SK-MEL-5 (cell line): ENCODE measurements at regions not wholly inside any gene's neighbourhood (a gene's known extent, or its start where the extent isn't known, plus 50 kb on each side); places are given as distances from the start of the nearest gene placed in this dataset.

Experiments
- DNase-seq: peaks from one replicate; pipeline ENCODE4 v3.0.0-alpha.2; 2016; ENCODE audit warnings: low read depth, low spot score
- in situ Hi-C: cut with HindIII; loops from 2 replicates; pipeline ENCODE4 v1.10.0; 2016; ENCODE audit warnings: low sequenced_read_pairs, high pct_unique_total_duplicates, low pct_unique_long_range_greater_than_20kb

- DNase-seq: no peak
- in situ Hi-C loops: no loop called here
Measured at GRCh38 chr13:44096901-44097300, 217.2 kb downstream of the LACC1 start.

GRCh38 chr13:44098559-44098958 lies 218.9 kb downstream of the LACC1 start:
- in situ Hi-C loops: no loop called here
- no peak for DNase-seq

- in situ Hi-C loops: no loop called here
- no peak for DNase-seq
Measured at GRCh38 chr13:44101347-44102083, 221.8 kb downstream of the LACC1 start.

GRCh38 chr13:44103429-44104196 lies 223.9 kb downstream of the LACC1 start:
- DNase-seq: no peak
- in situ Hi-C loops: no loop called here

- no peak for DNase-seq
- in situ Hi-C loops: no loop called here
Measured at GRCh38 chr13:44104197-44104490, 224.4 kb downstream of the LACC1 start.

GRCh38 chr13:44104969-44105368 lies 225.3 kb downstream of the LACC1 start:
- no peak for DNase-seq
- in situ Hi-C loops: no loop called here

- in situ Hi-C loops: no loop called here
- peak; percentile 15 for DNase-seq
Measured at GRCh38 chr13:44106266-44107152, 226.8 kb downstream of the LACC1 start.

GRCh38 chr13:44107357-44108121 lies 227.8 kb downstream of the LACC1 start:
- in situ Hi-C loops: no loop called here
- DNase-seq: no peak

GRCh38 chr13:44108331-44108858 lies 228.7 kb downstream of the LACC1 start:
- in situ Hi-C loops: no loop called here
- no peak for DNase-seq

- peak; percentile 46 for DNase-seq
- in situ Hi-C loops: no loop called here
Measured at GRCh38 chr13:44110091-44110621, 230.5 kb downstream of the LACC1 start.

GRCh38 chr13:44111701-44112100 lies 232.0 kb downstream of the LACC1 start:
- in situ Hi-C loops: no loop called here

GRCh38 chr13:44112700-44113329 lies 233.1 kb downstream of the LACC1 start:
- in situ Hi-C loops: no loop called here
- DNase-seq: no peak

More at GRCh38 chr13:44111701-44112100, 232.0 kb downstream of the LACC1 start:
- no peak for DNase-seq

- in situ Hi-C loops: no loop called here
- DNase-seq: no peak
Measured at GRCh38 chr13:44116562-44117332, 237.0 kb downstream of the LACC1 start.

- DNase-seq: no peak
Measured at GRCh38 chr13:44117351-44117750, 237.6 kb downstream of the LACC1 start.

GRCh38 chr13:44117816-44118215 lies 238.1 kb downstream of the LACC1 start:
- in situ Hi-C loops: no loop called here
- no peak for DNase-seq

More at GRCh38 chr13:44117351-44117750, 237.6 kb downstream of the LACC1 start:
- in situ Hi-C loops: no loop called here

- in situ Hi-C loops: no loop called here
- DNase-seq: no peak
Measured at GRCh38 chr13:44118881-44119280, 239.2 kb downstream of the LACC1 start.
